HepG2 (cell line): ENCODE measurements at regions not wholly inside any gene's neighbourhood (a gene's known extent, or its start where the extent isn't known, plus 50 kb on each side); places are given as distances from the start of the nearest gene placed in this dataset.

Experiments
- ATAC-seq: fragments of 200-7000 bp; cut with Tn5 transposase; 3 replicates; pipeline ENCODE4 v1.9.1; 2020; ENCODE audit warnings: mild to moderate bottlenecking, moderate library complexity
- BruUV-seq: library from RNA; stranded (reverse); fragments of 400-500 nt; replicated peaks from 2 replicates; lab custom pipeline; 2021; lab: Mats Ljungman, UMichigan
- CTCF ChIA-PET: fragments of 300-600 bp; formaldehyde crosslinking; extraction: SDS; loops from one replicate; lab custom pipeline; 2021; ENCODE audit warnings: low total read pairs, inconsistent platforms, low intra/inter-chr PET ratio; lab: Yijun Ruan, JAX
- POLR2A ChIA-PET: fragments of 350-600 bp; sonication (Branson Sonifier 250); formaldehyde crosslinking; loops from one replicate; lab custom pipeline; 2020; ENCODE audit warnings: antibody characterized with exemption, inconsistent platforms; lab: Yijun Ruan, JAX
- DNase-seq: peaks from one replicate; pipeline ENCODE4 v3.0.0-alpha.2; 2015; ENCODE audit warnings: low spot score
- FAIRE-seq: peaks from 3 replicates; lab custom pipeline; 2011; peaks lifted over from hg19 to GRCh38; lab: Jason Lieb, UNC
- H2AFZ ChIP-seq: one replicate; pipeline ENCODE4 v1.6.1; 2011; ENCODE audit warnings: low read length, inconsistent platforms
- H3K27ac ChIP-seq: fragments of 300-600 bp; 3 replicates; pipeline ENCODE4 v1.8.0; 2011; ENCODE audit warnings: mixed run types, mild to moderate bottlenecking, mixed read lengths, low read length, inconsistent platforms; ENCODE audit not compliant: insufficient read depth; ENCODE audit errors: extremely low read length
- H3K27me3 ChIP-seq, 2 experiments: fragments of 200-600 bp in 1 of 2; 2 replicates in 1 of 2; 3 replicates in 1 of 2; pipeline versions ENCODE4 v1.6.0 to v1.8.0; 2011; ENCODE audit warnings: low read length in 2 of 2, mild to moderate bottlenecking in 2 of 2, moderate library complexity in 2 of 2, inconsistent platforms in 1 of 2; ENCODE audit not compliant: insufficient read depth in 2 of 2, control insufficient read depth in 1 of 2
- H3K36me3 ChIP-seq, 2 experiments: fragments of 200-600 bp in 1 of 2; replicated peaks in 1 of 2; 2 replicates in 1 of 2; 3 replicates in 1 of 2; pipeline versions ENCODE4 v1.5.1 to v1.8.0; 2011; ENCODE audit warnings: low read length in 2 of 2, inconsistent platforms in 1 of 2; ENCODE audit not compliant: insufficient read depth in 2 of 2, control insufficient read depth in 1 of 2
- H3K4me1 ChIP-seq: 2 replicates; pipeline ENCODE4 v1.5.1; 2012; ENCODE audit warnings: low read length, inconsistent platforms; ENCODE audit not compliant: insufficient read depth
- H3K4me2 ChIP-seq: 2 replicates; pipeline ENCODE4 v1.6.0; 2011; ENCODE audit warnings: low read depth, low read length, inconsistent platforms
- H3K4me3 ChIP-seq, 3 experiments: fragments of 200-600 bp in 1 of 3; sonication (generic), shearing (Covaris generic) in 1 of 3; replicated peaks in 1 of 3; 2 replicates each; pipeline ENCODE4 v1.5.1; 2011 to 2016; ENCODE audit warnings: low read length in 3 of 3, inconsistent platforms in 2 of 3, low read depth in 2 of 3, mild to moderate bottlenecking in 2 of 3, control low read depth in 1 of 3, mixed read lengths in 1 of 3; ENCODE audit not compliant: insufficient read depth in 1 of 3
- H3K79me2 ChIP-seq: one replicate; pipeline ENCODE4 v1.6.1; 2011; ENCODE audit warnings: low read length, inconsistent platforms; ENCODE audit not compliant: insufficient read depth
- H3K9ac ChIP-seq: 2 replicates; pipeline ENCODE4 v1.6.0; 2011; ENCODE audit warnings: mild to moderate bottlenecking, low read depth, low read length, inconsistent platforms; ENCODE audit not compliant: insufficient read depth
- H3K9me3 ChIP-seq: 2 replicates; pipeline ENCODE4 v1.5.1; 2012; ENCODE audit warnings: mild to moderate bottlenecking, low read length
- H4K20me1 ChIP-seq: 2 replicates; pipeline ENCODE4 v1.6.0; 2011; ENCODE audit warnings: inconsistent platforms, mild to moderate bottlenecking, low read length, moderate library complexity; ENCODE audit not compliant: insufficient read depth
- ATF7-NPFF ChIP-seq: sonication (generic); formaldehyde crosslinking; IDR thresholded peaks from 2 replicates; pipeline ENCODE4 v1.8.1; 2023; ENCODE audit warnings: mild to moderate bottlenecking, low read depth, missing genetic modification reagents, moderate library complexity
- ATM ChIP-seq: fragments of 450-650 bp; IDR thresholded peaks from 2 replicates; pipeline ENCODE4 v1.7.1; 2017; ENCODE audit warnings: mild to moderate bottlenecking, borderline replicate concordance
- E2F1 ChIP-seq: sonication (generic); formaldehyde crosslinking; IDR thresholded peaks from 2 replicates; pipeline ENCODE4 v1.5.0; 2020; ENCODE audit warnings: missing genetic modification reagents
- MAFF ChIP-seq: IDR thresholded peaks from 2 replicates; pipeline ENCODE4 v1.6.1; 2011; ENCODE audit warnings: low read depth, low read length, improper control_type of control experiment
- PATZ1 ChIP-seq: sonication (generic); formaldehyde crosslinking; IDR thresholded peaks from 2 replicates; pipeline ENCODE4 v1.4.0; 2020; ENCODE audit warnings: missing genetic modification reagents
- THAP8 ChIP-seq: sonication (generic); formaldehyde crosslinking; IDR thresholded peaks from 2 replicates; pipeline ENCODE4 v1.5.1; 2020; ENCODE audit warnings: missing genetic modification reagents, mild to moderate bottlenecking, borderline replicate concordance
- ZNF678 ChIP-seq: sonication (generic); formaldehyde crosslinking; IDR thresholded peaks from 2 replicates; pipeline ENCODE4 v1.4.0; 2020; ENCODE audit warnings: mild to moderate bottlenecking, missing genetic modification reagents
- ZNF792 ChIP-seq: IDR thresholded peaks from 2 replicates; pipeline ENCODE4 v1.6.1; 2016
- ZNF800 ChIP-seq: sonication (generic); formaldehyde crosslinking; IDR thresholded peaks from 2 replicates; pipeline ENCODE4 v1.4.0; 2020; ENCODE audit warnings: missing genetic modification reagents
- WGBS: methylation state at CpG from one replicate; pipeline ENCODE4 v1.1.6; 2017; ENCODE audit warnings: low lambda C conversion rate; 5-methylcytosine and 5-hydroxymethylcytosine counted together
- in situ Hi-C: cut with HindIII; loops from 2 replicates; pipeline ENCODE4 v1.10.0; 2017; ENCODE audit warnings: low pct_unique_long_range_greater_than_20kb; ENCODE audit not compliant: extremely low pct_ligation_motif_present
- intact Hi-C: fragments of 100-400 bp; cut with micrococcal nuclease; formaldehyde crosslinking; loops from one replicate; pipeline ENCODE4 v1.10.0; 2022; ENCODE audit not compliant: unreplicated experiment

- no peaks in the 10 kb centered on the region for H3K27me3 ChIP-seq
- H3K36me3 ChIP-seq, result no peaks in the 10 kb centered on the region
- no peaks in the 10 kb centered on the region for H3K79me2 ChIP-seq
- no peak overlapping the region for H3K4me3 ChIP-seq
- FAIRE-seq (no peak), ATAC-seq (no peak), DNase-seq (no peak)
- H3K4me2 ChIP-seq, result no peak overlapping the region
- WGBS, result 50% methylated on average over 27 of the region's 29 CpGs
- H3K27ac ChIP-seq, result no peak overlapping the region
- H3K9me3 ChIP-seq, result no peaks in the 10 kb centered on the region
- no peak for TF ChIP-seq MAFF
- CTCF ChIA-PET, result no interaction called here
- no peaks in the 10 kb centered on the region for H3K4me1 ChIP-seq
- H4K20me1 ChIP-seq, result no peaks in the 10 kb centered on the region
- H3K9ac ChIP-seq, result no peak overlapping the region
- BruUV-seq, result no TSS peak
- no peak overlapping the region for H2AFZ ChIP-seq
- POLR2A ChIA-PET, result no interaction called here
- intact Hi-C loops (no loop called here), in situ Hi-C loops (no loop called here)
Observed at GRCh38 chr2:164143183-164143930, 407.5 kb upstream of the FIGN start.

- no peak for DNase-seq
Observed at GRCh38 chr2:164142755-164143154, 406.9 kb upstream of the FIGN start.

More at GRCh38 chr2:164142755-164143154, 406.9 kb upstream of the FIGN start:
- Histone ChIP-seq H3K27ac (no peak overlapping the region), H3K36me3 (no peaks in the 10 kb centered on the region), H3K9me3 (no peaks in the 10 kb centered on the region), H2AFZ (no peak overlapping the region), H3K9ac (no peak overlapping the region), H3K4me3 (no peak overlapping the region), H3K79me2 (no peaks in the 10 kb centered on the region), H3K4me1 (no peaks in the 10 kb centered on the region), H3K4me2 (no peak overlapping the region), H4K20me1 (no peaks in the 10 kb centered on the region), H3K27me3 (no peaks in the 10 kb centered on the region)
- TF ChIP-seq ZNF800 (CRISPR knock-in tag) (no peak), ZNF678 (CRISPR knock-in tag) (no peak), ATF7-NPFF (no peak), E2F1 (no peak), PATZ1 (CRISPR knock-in tag) (no peak), ATM (no peak), ZNF792 (CRISPR knock-in tag) (no peak), THAP8 (no peak)
- in situ Hi-C loops, result no loop called here
- CTCF ChIA-PET, result no interaction called here
- intact Hi-C loops, result no loop called here
- WGBS, result 77% methylated on average over 5 of the region's 5 CpGs
- no TSS peak for BruUV-seq
- FAIRE-seq, result no peak
- no peak for ATAC-seq
- POLR2A ChIA-PET, result no interaction called here
